Suprapubic skin (tissue), 4 donors: ENCODE measurements at regions not wholly inside any gene's neighbourhood (a gene's known extent, or its start where the extent isn't known, plus 50 kb on each side); places are given as distances from the start of the nearest gene placed in this dataset.

Experiments
- POLR2A ChIP-seq, 2 donors: fragments of 450-650 bp; IDR thresholded peaks; one replicate each; pipeline ENCODE4 v1.6.1; 2017; ENCODE audit warnings: antibody characterized with exemption in 2 of 2, mild to moderate bottlenecking in 2 of 2, moderate library complexity in 2 of 2
- POLR2AphosphoS5 ChIP-seq, 3 donors: sonication (generic); formaldehyde crosslinking; IDR thresholded peaks; one replicate each; pipeline ENCODE4 v1.6.1; 2017; ENCODE audit warnings: antibody characterized with exemption in 3 of 3
- TF ChIP-seq, protein P1 (sequence below), 2 donors: fragments of 200-600 bp in 1 of 2; fragments of 450-650 bp in 1 of 2; sonication (generic) in 1 of 2; IDR thresholded peaks; one replicate each; pipeline ENCODE4 v1.5.1; 2016 to 2019; ENCODE audit warnings: antibody characterized with exemption in 2 of 2, mild to moderate bottlenecking in 1 of 2, moderate library complexity in 1 of 2

DNA sequence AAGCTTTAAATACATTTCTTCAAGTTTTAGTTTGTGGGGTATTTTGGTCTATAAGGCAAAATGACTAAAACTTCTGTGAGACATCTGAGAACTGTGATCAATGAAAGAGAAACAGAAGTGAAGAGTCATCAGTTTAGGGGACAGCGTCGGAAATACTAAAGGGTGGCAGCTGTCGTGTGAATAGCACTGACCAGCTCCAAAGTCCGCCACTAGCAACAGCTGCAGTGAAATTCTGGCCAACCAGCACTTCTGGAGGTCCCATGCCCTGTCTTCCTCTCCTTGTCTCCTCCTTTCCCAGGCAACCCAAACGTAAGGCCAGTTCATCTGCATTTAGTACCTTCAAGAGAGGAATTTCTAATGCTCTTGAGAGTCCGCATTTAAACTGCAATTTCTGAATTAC lies 87.5 kb downstream of the DACT2 start:
- TF ChIP-seq POLR2AphosphoS5 (IDR thresholded peaks at IDR 0.05) (no peak), POLR2A (IDR thresholded peaks at IDR 0.05) (no peak)
- TF ChIP-seq, protein P1, sequence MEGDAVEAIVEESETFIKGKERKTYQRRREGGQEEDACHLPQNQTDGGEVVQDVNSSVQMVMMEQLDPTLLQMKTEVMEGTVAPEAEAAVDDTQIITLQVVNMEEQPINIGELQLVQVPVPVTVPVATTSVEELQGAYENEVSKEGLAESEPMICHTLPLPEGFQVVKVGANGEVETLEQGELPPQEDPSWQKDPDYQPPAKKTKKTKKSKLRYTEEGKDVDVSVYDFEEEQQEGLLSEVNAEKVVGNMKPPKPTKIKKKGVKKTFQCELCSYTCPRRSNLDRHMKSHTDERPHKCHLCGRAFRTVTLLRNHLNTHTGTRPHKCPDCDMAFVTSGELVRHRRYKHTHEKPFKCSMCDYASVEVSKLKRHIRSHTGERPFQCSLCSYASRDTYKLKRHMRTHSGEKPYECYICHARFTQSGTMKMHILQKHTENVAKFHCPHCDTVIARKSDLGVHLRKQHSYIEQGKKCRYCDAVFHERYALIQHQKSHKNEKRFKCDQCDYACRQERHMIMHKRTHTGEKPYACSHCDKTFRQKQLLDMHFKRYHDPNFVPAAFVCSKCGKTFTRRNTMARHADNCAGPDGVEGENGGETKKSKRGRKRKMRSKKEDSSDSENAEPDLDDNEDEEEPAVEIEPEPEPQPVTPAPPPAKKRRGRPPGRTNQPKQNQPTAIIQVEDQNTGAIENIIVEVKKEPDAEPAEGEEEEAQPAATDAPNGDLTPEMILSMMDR (IDR thresholded peaks at IDR 0.05), result no peak
